ENCODE measurements at regions not wholly inside any gene's neighbourhood (a gene's known extent, or its start where the extent isn't known, plus 50 kb on each side); places are given as distances from the start of the nearest gene placed in this dataset.
"Not testable (repeated sequence)": the region's sequence is repeated elsewhere in the genome, so short reads cannot be mapped to it uniquely, and the experiment has no call there.

DNA sequence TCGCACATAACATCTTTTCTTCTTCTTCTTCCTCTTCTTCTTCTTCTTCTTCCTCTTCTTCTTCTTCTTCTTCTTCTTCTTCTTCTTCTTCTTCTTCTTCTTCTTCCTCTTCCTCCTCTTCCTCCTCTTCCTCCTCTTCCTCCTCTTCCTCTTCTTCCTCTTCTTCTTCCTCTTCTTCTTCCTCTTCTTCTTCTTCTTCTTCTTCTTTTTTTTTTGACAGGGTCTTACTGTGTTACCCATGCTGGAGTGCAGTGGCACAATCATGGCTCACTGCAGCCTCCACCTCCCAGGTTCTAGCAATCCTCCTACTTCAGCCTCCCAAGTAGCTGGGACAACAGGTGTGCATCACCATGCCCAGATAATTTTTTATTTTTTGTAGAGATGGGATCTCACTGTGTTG is 151.0 kb upstream of the HS3ST2 start:
- in situ Hi-C loops (cut with MboI; ENCODE audit: low sequenced_read_pairs); H2AK9ac ChIP-seq (replicated peaks; ENCODE audit: low read depth, low read length, poor library complexity); H4K8ac ChIP-seq (ENCODE audit: low read depth in 2 of 2, low read length in 2 of 2); H3K9me3 ChIP-seq (ENCODE audit: control insufficient read depth, insufficient read depth, low read length); H3K4me1 ChIP-seq (ENCODE audit: control insufficient read depth, insufficient read depth, low read length); H3K36me3 ChIP-seq (ENCODE audit: control insufficient read depth, insufficient read depth, low read length); H3K14ac ChIP-seq (replicated peaks; ENCODE audit: low read depth, low read length); H2AK5ac ChIP-seq (ENCODE audit: low read depth, low read length); BruUV-seq (replicated peaks); H3K27ac ChIP-seq (ENCODE audit: insufficient read depth, low read length); H2BK20ac ChIP-seq (ENCODE audit: low read depth, low read length); H2BK15ac ChIP-seq (ENCODE audit: low read depth, low read length); H4K20me1 ChIP-seq (ENCODE audit: insufficient read depth, low read length); H3K18ac ChIP-seq (ENCODE audit: low read depth, low read length); H4K5ac ChIP-seq (ENCODE audit: low read depth, low read length); dilution Hi-C loops (cut with HindIII; ENCODE audit: low sequenced_read_pairs, unreplicated experiment); H3K4me3 ChIP-seq (ENCODE audit: insufficient read depth, low read depth, low read length); H3K9me1 ChIP-seq (ENCODE audit: insufficient read depth, low read length); H3K4me2 ChIP-seq (ENCODE audit: low read depth, low read length); intact Hi-C loops (cut with micrococcal nuclease); H3K9ac ChIP-seq (ENCODE audit: low read depth, low read length); H2AFZ ChIP-seq (replicated peaks; ENCODE audit: low read length, poor library complexity); H3K79me1 ChIP-seq (ENCODE audit: low read depth in 1 of 2, low read length in 2 of 2); H2BK120ac ChIP-seq (ENCODE audit: low read depth, low read length); ATAC-seq (ENCODE audit: low read depth); DNase-seq; H4K91ac ChIP-seq (ENCODE audit: insufficient read depth, low read depth, low read length); H3K23ac ChIP-seq (ENCODE audit: low read depth, low read length); H3K4ac ChIP-seq (ENCODE audit: low read depth, low read length); H2BK5ac ChIP-seq (ENCODE audit: low read depth, low read length, poor library complexity, severe bottlenecking); H3K56ac ChIP-seq (ENCODE audit: extremely low read depth, insufficient read depth, low read length): not testable (repeated sequence)
- peaks cover 31% of the 10 kb centered on the region for H3K27me3 ChIP-seq (ENCODE audit: control insufficient read depth, insufficient read depth, low read length)
- POLR2A ChIA-PET (ENCODE audit: unreplicated experiment) = interaction anchor here (0.6 kb wide), 1 partner anchor 30 kb away, joined by 6 read pairs; no protein-coding TSS in a partner anchor
- CTCF ChIA-PET = interaction anchor here (1.6 kb wide), 1 partner anchor 10 kb away, joined by 3 read pairs; no protein-coding TSS in a partner anchor
- 14% methylated on average over 1 of the region's 1 CpG; no CpG with 5 or more reads in 1 of the 2 experiments for WGBS, 2 experiments (ENCODE audit: extremely low coverage in 2 of 2, insufficient read length in 1 of 2)
